Activated naive CD8-positive, alpha-beta T cell treated with anti-CD3 and anti-CD28 coated beads for 36 hours (primary cell): ENCODE measurements at regions not wholly inside any gene's neighbourhood (a gene's known extent, or its start where the extent isn't known, plus 50 kb on each side); places are given as distances from the start of the nearest gene placed in this dataset.

ENCODE experiments used
- DNase-seq: peaks from one replicate; pipeline ENCODE4 v3.0.0; 2021
- H3K27ac Mint-ChIP-seq: one replicate; pipeline ENCODE4 v1.8.0; 2022; ENCODE audit warnings: mild to moderate bottlenecking, moderate library complexity, mixed read lengths
- H3K27me3 Mint-ChIP-seq: one replicate; pipeline ENCODE4 v1.8.0; 2022; ENCODE audit warnings: mild to moderate bottlenecking, mixed read lengths
- H3K36me3 Mint-ChIP-seq: one replicate; pipeline ENCODE4 v1.8.0; 2021; ENCODE audit warnings: mild to moderate bottlenecking, mixed read lengths
- H3K4me1 Mint-ChIP-seq: one replicate; pipeline ENCODE4 v1.8.0; 2021; ENCODE audit warnings: mixed read lengths
- H3K4me3 Mint-ChIP-seq: one replicate; pipeline ENCODE4 v1.8.0; 2022; ENCODE audit warnings: mild to moderate bottlenecking, moderate library complexity, mixed read lengths
- H3K9me3 Mint-ChIP-seq: one replicate; pipeline ENCODE4 v1.8.0; 2022; ENCODE audit warnings: mixed read lengths

- Mint-ChIP-seq H3K4me3 (no peak overlapping the region), H3K27ac (no peak overlapping the region), H3K9me3 (no peaks in the 10 kb centered on the region), H3K27me3 (peaks cover 19% of the 10 kb centered on the region), H3K36me3 (no peaks in the 10 kb centered on the region), H3K4me1 (no peaks in the 10 kb centered on the region)
- DNase-seq: no peak
Measured at GRCh38 chr2:176525086-176525485, 255.8 kb downstream of the MTX2 start.

- no peak overlapping the region for H3K27ac Mint-ChIP-seq
- no peaks in the 10 kb centered on the region for H3K36me3 Mint-ChIP-seq
- H3K4me3 Mint-ChIP-seq: no peak overlapping the region
- H3K4me1 Mint-ChIP-seq: no peaks in the 10 kb centered on the region
- DNase-seq: no peak
- H3K9me3 Mint-ChIP-seq: no peaks in the 10 kb centered on the region
- H3K27me3 Mint-ChIP-seq: peaks cover 19% of the 10 kb centered on the region
Measured at GRCh38 chr2:176526995-176527901, 258.0 kb downstream of the MTX2 start.

GRCh38 chr2:176531608-176532007, 262.4 kb downstream of the MTX2 start:
- Mint-ChIP-seq H3K4me3 (no peak overlapping the region), H3K27ac (no peak overlapping the region), H3K27me3 (peaks cover 20% of the 10 kb centered on the region), H3K9me3 (no peaks in the 10 kb centered on the region), H3K36me3 (no peaks in the 10 kb centered on the region), H3K4me1 (no peaks in the 10 kb centered on the region)
- no peak for DNase-seq

- Mint-ChIP-seq H3K9me3 (no peaks in the 10 kb centered on the region), H3K4me1 (no peaks in the 10 kb centered on the region), H3K36me3 (no peaks in the 10 kb centered on the region), H3K4me3 (no peak overlapping the region), H3K27me3 (peaks cover 11% of the 10 kb centered on the region), H3K27ac (no peak overlapping the region)
- no peak for DNase-seq
Measured at GRCh38 chr2:176533505-176534193, 264.4 kb downstream of the MTX2 start.

GRCh38 chr2:176534798-176535466, 265.7 kb downstream of the MTX2 start:
- Mint-ChIP-seq H3K36me3 (no peaks in the 10 kb centered on the region), H3K27me3 (peaks cover 4% of the 10 kb centered on the region), H3K4me3 (no peak overlapping the region), H3K4me1 (no peaks in the 10 kb centered on the region), H3K9me3 (no peaks in the 10 kb centered on the region), H3K27ac (no peak overlapping the region)
- no peak for DNase-seq

GRCh38 chr2:176535467-176536113, 266.3 kb downstream of the MTX2 start:
- Mint-ChIP-seq H3K9me3 (no peaks in the 10 kb centered on the region), H3K4me3 (no peak overlapping the region), H3K4me1 (no peaks in the 10 kb centered on the region), H3K27me3 (peaks cover 4% of the 10 kb centered on the region), H3K36me3 (no peaks in the 10 kb centered on the region), H3K27ac (no peak overlapping the region)
- DNase-seq: no peak

GRCh38 chr2:176536439-176537133, 267.3 kb downstream of the MTX2 start:
- no peaks in the 10 kb centered on the region for H3K36me3 Mint-ChIP-seq

GRCh38 chr2:176537932-176538331, 268.7 kb downstream of the MTX2 start:
- no peaks in the 10 kb centered on the region for H3K36me3 Mint-ChIP-seq
- no peaks in the 10 kb centered on the region for H3K9me3 Mint-ChIP-seq
- no peak for DNase-seq
- H3K27me3 Mint-ChIP-seq: peaks cover 11% of the 10 kb centered on the region
- H3K4me1 Mint-ChIP-seq: no peaks in the 10 kb centered on the region
- H3K4me3 Mint-ChIP-seq: no peak overlapping the region
- H3K27ac Mint-ChIP-seq: no peak overlapping the region

More at GRCh38 chr2:176536439-176537133, 267.3 kb downstream of the MTX2 start:
- Mint-ChIP-seq H3K9me3 (no peaks in the 10 kb centered on the region), H3K27ac (no peak overlapping the region), H3K27me3 (peaks cover 4% of the 10 kb centered on the region), H3K4me1 (no peaks in the 10 kb centered on the region), H3K4me3 (no peak overlapping the region)
- DNase-seq: no peak

- no peaks in the 10 kb centered on the region for H3K4me1 Mint-ChIP-seq
- no peak overlapping the region for H3K27ac Mint-ChIP-seq
- H3K36me3 Mint-ChIP-seq: no peaks in the 10 kb centered on the region
- H3K4me3 Mint-ChIP-seq: no peak overlapping the region
- no peak for DNase-seq
- H3K27me3 Mint-ChIP-seq: peaks cover 18% of the 10 kb centered on the region
- no peaks in the 10 kb centered on the region for H3K9me3 Mint-ChIP-seq
Measured at GRCh38 chr2:176540995-176541394, 271.8 kb downstream of the MTX2 start.

GRCh38 chr2:176542476-176542875, 273.2 kb downstream of the MTX2 start:
- Mint-ChIP-seq H3K27ac (no peak overlapping the region), H3K36me3 (no peaks in the 10 kb centered on the region), H3K27me3 (peaks cover 25% of the 10 kb centered on the region), H3K4me1 (no peaks in the 10 kb centered on the region), H3K4me3 (no peak overlapping the region), H3K9me3 (no peaks in the 10 kb centered on the region)
- no peak for DNase-seq

GRCh38 chr2:176544557-176544956, 275.3 kb downstream of the MTX2 start:
- H3K4me3 Mint-ChIP-seq: no peak overlapping the region
- no peaks in the 10 kb centered on the region for H3K4me1 Mint-ChIP-seq
- no peaks in the 10 kb centered on the region for H3K36me3 Mint-ChIP-seq
- no peaks in the 10 kb centered on the region for H3K9me3 Mint-ChIP-seq
- no peak overlapping the region for H3K27ac Mint-ChIP-seq
- H3K27me3 Mint-ChIP-seq: peaks cover 25% of the 10 kb centered on the region
- no peak for DNase-seq

GRCh38 chr2:176544991-176545956, 276.0 kb downstream of the MTX2 start:
- Mint-ChIP-seq H3K9me3 (no peaks in the 10 kb centered on the region), H3K36me3 (no peaks in the 10 kb centered on the region), H3K27ac (no peak overlapping the region), H3K4me3 (no peak overlapping the region), H3K4me1 (no peaks in the 10 kb centered on the region), H3K27me3 (peaks cover 25% of the 10 kb centered on the region)
- DNase-seq: no peak

- no peak for DNase-seq
- Mint-ChIP-seq H3K9me3 (no peaks in the 10 kb centered on the region), H3K27ac (no peak overlapping the region), H3K4me3 (no peak overlapping the region), H3K4me1 (no peaks in the 10 kb centered on the region), H3K36me3 (no peaks in the 10 kb centered on the region), H3K27me3 (peaks cover 25% of the 10 kb centered on the region)
Measured at GRCh38 chr2:176546550-176546949, 277.3 kb downstream of the MTX2 start.
